Activated CD8-positive, alpha-beta memory T cell treated with anti-CD3 and anti-CD28 coated beads for 4 hours (primary cell): ENCODE measurements at regions not wholly inside any gene's neighbourhood (a gene's known extent, or its start where the extent isn't known, plus 50 kb on each side); places are given as distances from the start of the nearest gene placed in this dataset.

Source experiments
- DNase-seq, 2 donors: peaks; one replicate each; pipeline ENCODE4 v3.0.0-alpha.2; 2020; ENCODE audit warnings: low read depth in 2 of 2

- no peak for DNase-seq
Measured at GRCh38 chr16:82499302-82499701, 127.5 kb upstream of the CDH13 start.

DNA sequence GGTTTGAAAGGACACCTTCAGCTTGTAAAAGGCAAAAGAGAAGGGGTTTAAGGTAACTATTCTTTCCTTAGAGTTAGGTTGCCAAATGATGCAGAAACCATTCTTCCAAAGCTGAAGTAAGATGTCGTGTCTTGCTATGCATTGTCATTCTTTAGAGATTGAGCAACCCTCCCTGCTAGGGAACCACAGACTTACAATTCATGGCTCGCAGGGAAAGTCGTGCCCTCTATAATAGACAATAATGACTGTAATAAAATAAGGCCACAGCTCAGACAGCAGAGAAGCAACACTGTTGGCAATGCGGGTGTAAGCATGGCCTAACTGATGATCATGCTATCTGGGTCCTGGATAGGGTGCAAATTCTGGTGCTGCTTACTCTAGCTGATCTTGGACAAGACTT lies 129.6 kb upstream of the CDH13 start:
- DNase-seq: no peak

DNA sequence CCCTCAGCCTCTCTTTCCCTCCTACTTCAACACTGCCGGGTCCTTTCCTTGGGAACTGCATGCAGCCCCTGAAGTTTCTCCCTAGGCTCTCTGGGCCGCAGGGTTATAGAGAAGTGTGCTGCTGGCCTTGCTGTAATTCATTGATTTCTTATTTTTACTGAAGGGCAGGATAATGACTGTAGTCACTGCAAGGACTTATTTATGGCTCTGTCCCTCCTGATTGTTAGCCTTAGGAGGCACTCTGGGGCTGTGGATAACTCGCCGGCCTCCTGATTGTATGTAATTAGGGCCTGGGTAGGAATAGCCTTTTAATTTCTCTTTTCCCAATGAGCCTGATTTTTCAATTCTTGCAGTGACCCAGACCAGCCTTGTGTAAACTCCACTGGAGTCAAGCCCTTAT lies 138.3 kb upstream of the CDH13 start:
- no peak for DNase-seq

DNA sequence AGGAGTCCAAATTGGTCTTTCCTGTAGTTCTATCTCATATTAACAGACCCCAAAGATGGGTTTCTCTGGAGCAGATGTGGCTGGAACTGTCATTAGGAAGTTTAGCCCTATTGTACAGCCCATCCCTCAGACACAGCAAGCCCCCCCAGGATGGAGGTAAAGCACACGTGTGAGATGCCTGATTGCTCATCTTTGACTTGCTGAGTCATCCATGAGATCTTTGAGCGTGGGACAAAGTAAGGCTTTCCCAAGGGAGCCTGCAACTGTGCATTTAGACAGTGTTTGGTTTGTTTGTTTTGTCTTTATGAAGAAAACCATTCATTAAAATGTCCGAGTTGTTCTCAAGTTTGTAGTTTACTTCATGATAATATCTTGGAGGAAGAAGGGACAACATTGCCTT lies 145.3 kb upstream of the CDH13 start:
- DNase-seq: no peak

GRCh38 chr16:82476786-82477185 lies 150.0 kb upstream of the CDH13 start:
- no peak for DNase-seq

DNA sequence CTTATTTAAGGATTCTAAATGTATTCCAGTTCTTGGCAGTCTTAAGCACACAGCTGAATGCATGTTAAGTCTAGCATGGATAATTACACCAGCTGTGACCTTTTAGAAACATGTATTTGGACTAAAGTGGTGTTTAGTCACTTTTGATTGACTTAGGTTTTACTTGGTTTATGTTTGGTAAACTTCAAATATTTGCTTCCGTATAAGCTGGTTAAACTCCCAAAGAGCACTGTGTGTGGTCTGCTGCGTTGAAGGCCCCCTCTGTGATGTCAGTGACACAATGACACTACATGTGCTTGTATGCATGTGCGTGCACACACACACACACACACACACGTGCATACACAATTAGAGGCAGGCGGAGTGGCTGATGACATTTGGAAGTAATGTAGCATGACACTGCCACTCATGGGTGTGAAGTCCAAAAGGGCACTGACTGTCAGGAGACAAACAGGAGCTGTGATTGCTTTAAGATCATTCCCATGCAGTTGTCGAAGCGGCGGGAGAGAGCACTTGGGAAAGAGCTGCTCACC lies 156.1 kb upstream of the CDH13 start:
- no peak for DNase-seq

- DNase-seq: no peak
Measured at GRCh38 chr16:82470016-82470415, 156.8 kb upstream of the CDH13 start.

- no peak for DNase-seq
Measured at GRCh38 chr16:82464187-82464586, 162.6 kb upstream of the CDH13 start.

DNA sequence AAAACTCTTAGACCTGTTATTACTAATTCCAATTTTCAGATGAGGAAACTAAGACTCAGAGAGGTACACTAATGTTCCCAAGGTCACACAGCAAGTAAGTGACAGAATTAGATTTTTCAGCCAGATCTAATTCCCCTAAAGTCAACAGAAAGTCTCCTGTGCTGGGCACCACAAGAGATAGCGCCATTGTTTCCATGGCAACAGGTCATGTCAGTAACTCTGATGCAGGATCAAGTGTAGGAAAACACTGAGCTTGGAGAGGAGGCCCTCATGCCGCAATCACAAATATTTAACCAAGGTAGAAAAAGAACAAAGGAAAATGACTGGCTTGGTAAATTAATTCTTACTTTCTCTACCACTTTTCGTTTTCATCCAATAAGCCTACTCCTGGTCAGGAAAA lies 166.0 kb upstream of the CDH13 start:
- DNase-seq: no peak

- no peak for DNase-seq
Measured at GRCh38 chr16:82459580-82460256, 167.1 kb upstream of the CDH13 start.

DNA sequence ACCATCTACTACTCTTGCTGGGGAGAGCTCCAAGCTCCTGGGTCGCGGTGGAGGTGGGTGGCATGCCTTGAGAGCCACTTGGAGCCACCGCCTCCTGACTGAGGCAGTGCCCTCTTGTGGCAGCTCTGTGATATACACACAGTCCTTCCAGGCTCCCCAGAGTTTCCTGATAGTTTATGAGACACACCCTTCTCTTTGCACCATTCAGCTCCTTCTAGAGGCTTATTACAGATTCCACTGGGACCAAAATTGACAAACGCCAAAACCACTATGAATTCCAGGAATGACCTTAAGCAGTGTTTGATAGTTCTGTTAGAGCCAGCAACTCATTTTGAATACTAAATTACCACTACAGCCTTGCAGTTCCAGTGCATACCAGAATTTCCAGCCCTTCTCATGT lies 170.1 kb upstream of the CDH13 start:
- no peak for DNase-seq

DNA sequence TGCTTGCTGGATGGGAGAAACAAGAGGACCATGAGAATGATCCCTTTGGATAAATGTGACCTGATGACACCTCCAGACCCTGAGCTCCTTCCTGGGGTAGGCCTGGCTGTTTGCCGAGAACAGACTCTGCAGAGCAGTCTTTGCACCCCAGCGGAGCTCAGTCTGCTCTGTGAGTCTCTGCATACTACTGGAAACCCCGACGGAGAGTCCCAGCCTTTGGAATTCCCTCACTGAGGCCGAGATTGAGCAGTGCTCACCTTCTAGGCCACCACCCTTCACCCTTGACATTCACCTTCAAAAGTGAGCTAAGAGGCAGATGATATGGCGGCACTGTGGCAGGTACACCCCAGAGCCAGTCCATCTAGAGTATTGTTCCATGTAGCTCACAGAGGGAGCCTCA lies 172.2 kb upstream of the CDH13 start:
- no peak for DNase-seq

DNA sequence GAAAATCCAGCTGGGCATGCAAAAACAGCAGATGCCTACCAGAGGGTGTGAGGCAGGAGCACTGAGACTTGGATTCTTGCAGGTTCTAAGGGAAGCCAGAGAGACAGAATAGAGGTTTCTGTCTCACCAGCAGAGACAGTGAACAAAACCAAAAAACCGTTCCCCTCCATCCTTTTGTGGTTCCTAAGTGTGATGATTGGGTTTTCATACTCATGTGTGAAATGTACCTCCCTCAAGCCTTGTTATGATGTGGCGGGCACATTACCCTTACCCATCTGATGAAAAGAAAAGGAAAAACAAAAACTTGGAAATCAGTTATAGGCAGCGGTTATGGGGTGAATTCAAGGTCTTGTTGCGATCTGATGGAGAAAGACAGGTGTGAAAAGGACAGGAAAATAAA lies 172.6 kb upstream of the CDH13 start:
- DNase-seq: no peak

DNA sequence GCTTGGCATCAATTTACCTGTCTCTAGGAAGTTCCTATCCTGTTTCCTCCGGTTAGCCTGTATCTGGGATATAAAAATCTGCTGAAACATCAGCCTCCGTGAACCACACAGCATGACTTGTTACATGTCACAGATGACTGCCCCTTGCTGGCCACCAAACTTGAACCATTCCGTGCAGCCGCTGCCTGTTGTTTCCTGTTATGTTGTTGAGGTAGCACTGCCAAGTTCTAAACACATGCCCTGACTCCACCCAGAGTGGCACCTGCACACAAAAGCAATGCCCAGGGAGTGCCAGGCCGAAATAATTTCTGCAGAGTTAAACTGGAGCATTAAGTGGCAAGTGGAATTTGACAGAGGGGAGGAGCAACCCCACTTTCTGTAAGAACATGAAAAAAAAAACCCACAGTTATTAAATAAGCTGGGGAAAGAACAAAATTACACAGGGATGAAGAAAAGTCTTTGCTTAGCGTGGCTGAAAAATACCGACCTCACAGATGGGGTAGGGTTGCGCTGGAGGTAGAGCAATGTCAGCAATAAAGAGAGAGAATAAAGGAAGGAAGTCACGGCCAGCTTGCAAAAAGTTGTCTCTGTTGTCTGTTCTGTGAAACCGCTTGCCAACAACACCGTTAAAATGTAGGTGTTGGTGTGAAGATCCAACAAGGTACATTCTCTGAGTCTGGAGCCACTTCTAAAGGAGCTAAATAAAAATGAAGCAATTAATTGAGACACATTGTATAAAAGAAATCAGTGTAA lies 174.6 kb upstream of the CDH13 start:
- DNase-seq: no peak

DNA sequence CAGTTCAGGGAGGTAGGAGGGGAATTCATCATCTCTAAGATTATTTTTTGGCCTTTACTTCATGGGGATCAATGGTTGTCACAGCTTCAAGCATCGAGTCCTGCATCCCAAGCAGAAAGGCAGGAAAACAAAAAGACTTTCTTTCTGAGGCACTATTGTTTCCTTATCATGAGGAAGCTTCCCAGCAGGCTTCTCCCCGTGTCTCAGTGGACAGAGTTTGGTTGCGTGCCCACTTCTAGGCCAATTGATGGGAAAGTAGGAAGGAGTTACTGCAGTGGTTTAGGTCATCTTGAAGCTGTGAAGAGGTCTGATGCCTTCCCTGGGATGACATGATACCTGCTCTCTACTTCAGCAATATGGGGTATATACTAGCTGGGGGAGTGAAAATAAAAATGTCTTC lies 175.3 kb upstream of the CDH13 start:
- DNase-seq: no peak

DNA sequence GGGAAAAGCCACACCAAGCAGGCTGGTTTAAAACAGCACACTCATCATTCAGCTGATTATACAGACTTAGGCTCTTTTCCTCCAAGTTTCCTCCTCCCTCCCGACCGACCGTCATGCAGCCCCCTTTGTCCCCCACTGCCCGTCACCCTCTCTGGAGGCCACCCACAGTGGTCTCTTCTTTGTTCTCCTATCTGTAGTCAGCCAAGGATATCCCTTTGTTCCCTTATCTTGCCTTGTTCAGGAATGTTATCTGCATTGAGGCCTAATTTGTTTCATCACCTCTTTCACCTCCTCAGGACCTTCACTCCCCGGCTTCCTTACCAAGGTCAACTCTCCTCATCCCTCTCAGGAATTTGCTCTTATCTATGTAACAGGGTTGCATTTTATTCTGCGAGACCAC lies 186.4 kb upstream of the CDH13 start:
- no peak for DNase-seq

GRCh38 chr16:82439678-82440293 lies 187.0 kb upstream of the CDH13 start:
- DNase-seq: no peak

DNA sequence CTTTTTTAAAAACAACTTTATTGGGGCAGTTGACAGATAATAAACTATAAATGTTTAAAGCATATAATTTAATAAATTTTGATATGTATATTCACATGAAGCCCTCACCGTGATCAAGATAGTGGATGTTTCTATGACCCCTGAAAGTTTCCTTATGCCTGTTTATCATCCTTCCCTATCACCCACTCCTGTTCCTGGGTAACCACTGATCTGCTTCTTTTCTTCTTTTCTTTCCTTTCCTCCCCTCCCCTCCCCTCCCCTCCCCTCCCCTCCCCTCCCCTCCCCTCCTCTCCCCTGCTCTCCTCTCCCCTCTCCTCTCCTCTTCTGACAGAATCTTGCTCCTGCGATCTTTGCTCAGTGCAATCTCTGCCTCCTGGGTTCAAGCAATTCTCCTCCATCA lies 193.7 kb upstream of the CDH13 start:
- DNase-seq: no peak

GRCh38 chr16:82432261-82432660 lies 194.5 kb upstream of the CDH13 start:
- DNase-seq: no peak

DNA sequence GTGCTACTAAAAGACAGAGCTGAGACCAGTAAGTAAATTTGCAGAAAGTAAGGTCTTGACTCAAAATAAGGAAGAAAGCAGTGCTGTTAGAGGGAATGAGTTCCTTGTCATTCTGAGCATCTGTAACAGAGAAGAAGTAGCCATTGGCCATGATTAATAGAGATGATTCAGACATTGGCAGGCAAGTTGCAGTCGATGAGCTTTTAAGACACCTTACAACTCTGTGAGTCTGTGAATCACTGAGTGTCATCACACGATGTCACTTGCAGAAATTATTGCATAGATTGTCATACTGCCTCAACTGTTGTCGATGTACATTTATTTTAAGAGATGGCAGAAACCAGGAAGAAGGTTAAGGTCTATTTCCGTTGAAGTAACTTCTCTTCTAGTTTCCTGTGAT lies 201.1 kb upstream of the CDH13 start:
- DNase-seq: no peak

DNA sequence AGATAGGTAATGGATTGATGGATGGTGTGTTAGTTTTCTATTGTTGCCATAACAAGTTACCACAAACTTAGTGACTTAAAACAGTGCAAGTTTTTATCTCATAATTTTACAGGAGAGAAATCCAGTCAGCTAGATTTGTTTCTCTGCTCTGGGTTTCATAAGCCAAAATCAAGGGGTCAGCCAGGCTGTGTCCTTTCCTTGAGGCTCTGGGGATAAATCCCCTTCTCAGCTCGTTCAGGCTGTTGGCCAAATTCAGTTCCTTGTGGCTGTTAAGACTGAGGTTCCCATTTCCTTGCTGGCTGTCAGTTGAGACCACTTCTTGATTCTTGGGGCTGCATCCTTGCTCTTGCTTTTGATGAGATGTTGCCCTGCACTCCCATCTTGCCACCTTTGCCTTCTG lies 204.9 kb upstream of the CDH13 start:
- DNase-seq: no peak

- DNase-seq: no peak
Measured at GRCh38 chr16:82419332-82419731, 207.4 kb upstream of the CDH13 start.

- no peak for DNase-seq
Measured at GRCh38 chr16:82414476-82414875, 212.3 kb upstream of the CDH13 start.
